Activated T-helper 2 cell treated with anti-CD3 and anti-CD28 coated beads, Interferon-gamma antibody, Interleukin-2, Interleukin-4, amounts not matched to agents 10 μg/mL and 5 μg/mL and 100 μg/mL, durations not matched to agents 14 hours and 24 hours and 36 hours (primary cell): ENCODE measurements at regions not wholly inside any gene's neighbourhood (a gene's known extent, or its start where the extent isn't known, plus 50 kb on each side); places are given as distances from the start of the nearest gene placed in this dataset.
"Not testable (repeated sequence)": the region's sequence is repeated elsewhere in the genome, so short reads cannot be mapped to it uniquely, and the experiment has no call there.

Source experiments
- DNase-seq: peaks from one replicate; pipeline ENCODE4 v3.0.0; 2021; ENCODE audit warnings: low spot score
- H3K27ac Mint-ChIP-seq: one replicate; pipeline ENCODE4 v1.8.0; 2021; ENCODE audit warnings: mixed read lengths
- H3K27me3 Mint-ChIP-seq: one replicate; pipeline ENCODE4 v1.8.0; 2021; ENCODE audit warnings: low read depth, mixed read lengths
- H3K36me3 Mint-ChIP-seq: one replicate; pipeline ENCODE4 v1.8.0; 2021; ENCODE audit warnings: low read depth, mixed read lengths
- H3K4me1 Mint-ChIP-seq: one replicate; pipeline ENCODE4 v1.8.0; 2021; ENCODE audit warnings: low read depth, mixed read lengths
- H3K4me3 Mint-ChIP-seq: one replicate; pipeline ENCODE4 v1.8.0; 2021; ENCODE audit warnings: low read depth, mild to moderate bottlenecking, moderate library complexity, mixed read lengths
- H3K9me3 Mint-ChIP-seq: one replicate; pipeline ENCODE4 v1.8.0; 2021; ENCODE audit warnings: mixed read lengths
- intact Hi-C: fragments of 100-400 bp; cut with micrococcal nuclease; formaldehyde crosslinking; loops from one replicate; pipeline ENCODE4 v1.15.1; 2023

DNA sequence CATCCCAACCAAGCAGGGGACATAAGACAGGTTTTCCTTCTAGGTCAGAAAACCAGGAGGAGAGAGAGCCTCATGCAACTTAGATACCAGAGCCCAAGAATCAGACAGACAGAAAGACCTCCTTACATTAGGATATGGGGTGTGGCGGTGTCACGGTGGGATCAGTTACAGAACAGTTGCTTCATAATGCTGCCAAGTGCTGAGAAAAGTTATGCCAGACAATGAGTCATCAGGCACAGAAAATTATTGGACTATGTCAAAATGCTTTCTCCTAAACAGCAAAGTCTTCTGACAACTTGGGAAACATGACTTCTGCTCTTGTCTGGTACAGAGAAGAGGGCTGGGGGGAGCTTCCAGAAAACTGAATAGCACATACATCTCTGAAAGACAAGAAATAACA lies 1120.2 kb upstream of the TMPRSS15 start:
- intact Hi-C loops, result no loop called here
- Mint-ChIP-seq H3K9me3 (peaks cover 46% of the 10 kb centered on the region), H3K4me1 (no peaks in the 10 kb centered on the region), H3K4me3 (no peak overlapping the region), H3K36me3 (no peaks in the 10 kb centered on the region), H3K27me3 (no peaks in the 10 kb centered on the region), H3K27ac (no peak overlapping the region)
- DNase-seq, result no peak

DNA sequence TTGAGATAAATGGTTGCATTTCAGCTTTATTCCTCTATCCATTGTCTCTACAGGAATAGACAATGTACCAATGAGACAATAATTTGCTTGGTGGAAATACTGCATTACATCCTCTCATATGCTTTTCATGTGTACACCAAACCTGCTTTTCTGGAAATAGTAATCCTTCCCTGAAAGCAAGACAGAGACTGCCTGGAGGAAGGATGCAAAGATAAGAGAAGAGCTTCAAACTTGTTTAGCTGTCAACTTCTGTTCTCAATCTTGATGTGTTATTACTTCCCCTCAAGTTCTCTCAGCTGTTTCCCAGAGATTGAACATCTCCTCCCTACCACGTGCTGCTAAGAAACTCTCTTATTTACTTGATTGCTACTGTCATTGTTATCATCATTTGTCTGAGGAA lies 1125.4 kb upstream of the TMPRSS15 start:
- Mint-ChIP-seq H3K27me3 (no peaks in the 10 kb centered on the region), H3K36me3 (no peaks in the 10 kb centered on the region), H3K4me3 (no peak overlapping the region), H3K9me3 (peaks cover 27% of the 10 kb centered on the region), H3K27ac (no peak overlapping the region), H3K4me1 (no peaks in the 10 kb centered on the region)
- intact Hi-C loops, result no loop called here
- no peak for DNase-seq

DNA sequence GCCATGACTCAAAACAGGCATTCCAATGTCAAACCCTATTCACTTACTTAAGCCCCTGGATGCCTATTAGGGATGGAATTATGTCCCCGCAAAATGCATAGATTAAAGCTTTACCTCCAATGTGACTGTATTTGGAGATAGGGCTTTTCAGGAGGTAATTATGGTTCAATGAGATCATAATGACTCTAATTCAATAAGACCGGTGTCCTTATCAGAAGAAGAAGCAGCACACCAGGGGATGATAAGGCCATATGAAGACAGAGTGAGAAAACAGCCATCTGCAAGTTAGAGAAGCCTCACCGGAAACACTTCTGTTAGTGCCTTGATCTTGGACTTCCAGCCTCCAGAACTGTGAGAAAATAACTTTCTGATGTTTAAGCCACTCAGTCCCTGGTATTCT lies 1131.8 kb upstream of the TMPRSS15 start:
- Mint-ChIP-seq H3K9me3 (peaks cover 33% of the 10 kb centered on the region), H3K27me3 (no peaks in the 10 kb centered on the region), H3K36me3 (no peaks in the 10 kb centered on the region), H3K4me1 (no peaks in the 10 kb centered on the region), H3K4me3 (no peak overlapping the region), H3K27ac (no peak overlapping the region)
- DNase-seq, result no peak
- intact Hi-C loops, result no loop called here

DNA sequence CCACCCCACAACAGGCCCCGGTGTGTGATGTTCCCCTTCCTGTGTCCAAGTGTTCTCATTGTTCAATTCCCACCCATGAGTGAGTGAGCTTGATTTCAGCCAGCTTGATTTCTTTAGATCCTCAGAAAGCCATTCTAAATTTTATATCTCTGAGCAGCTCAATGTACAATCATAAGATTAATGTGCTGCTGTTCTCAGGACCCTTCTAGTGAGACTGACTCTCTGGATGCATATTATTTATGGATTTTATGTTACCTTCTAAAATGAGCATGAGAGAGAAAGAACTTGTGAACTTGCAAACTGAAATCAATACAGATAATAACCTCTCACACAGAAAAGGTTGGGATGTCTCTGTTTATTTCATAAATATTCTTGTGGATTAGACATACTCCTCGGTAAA lies 1133.5 kb upstream of the TMPRSS15 start:
- Mint-ChIP-seq H3K4me1 (no peaks in the 10 kb centered on the region), H3K27ac (no peak overlapping the region), H3K36me3 (no peaks in the 10 kb centered on the region), H3K4me3 (no peak overlapping the region), H3K27me3 (no peaks in the 10 kb centered on the region), H3K9me3 (peaks cover 41% of the 10 kb centered on the region)
- no peak for DNase-seq
- intact Hi-C loops, result no loop called here

DNA sequence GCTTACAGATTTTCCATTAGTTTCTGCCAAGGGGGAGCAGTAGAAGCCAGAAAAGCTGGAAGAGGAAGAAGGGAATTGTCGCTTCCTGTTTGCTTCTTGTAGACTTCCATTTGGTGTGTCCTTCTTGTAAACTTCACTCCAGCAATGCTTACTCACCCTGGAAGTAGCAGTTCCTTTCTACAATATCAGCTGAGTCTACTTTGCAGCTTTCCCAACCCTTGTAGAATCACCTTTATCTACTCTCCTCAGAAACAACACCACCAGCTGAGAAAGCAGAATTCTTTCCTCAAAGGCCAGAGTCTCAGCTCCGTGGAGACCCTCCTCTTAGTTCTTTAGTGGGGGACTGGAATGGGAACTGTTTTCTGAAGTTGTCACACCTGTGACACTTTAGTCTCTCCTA lies 1136.7 kb upstream of the TMPRSS15 start:
- Mint-ChIP-seq H3K9me3 (peaks cover 63% of the 10 kb centered on the region), H3K27me3 (no peaks in the 10 kb centered on the region), H3K4me3 (no peak overlapping the region), H3K4me1 (no peaks in the 10 kb centered on the region), H3K27ac (no peak overlapping the region), H3K36me3 (no peaks in the 10 kb centered on the region)
- intact Hi-C loops, result no loop called here
- DNase-seq, result no peak

DNA sequence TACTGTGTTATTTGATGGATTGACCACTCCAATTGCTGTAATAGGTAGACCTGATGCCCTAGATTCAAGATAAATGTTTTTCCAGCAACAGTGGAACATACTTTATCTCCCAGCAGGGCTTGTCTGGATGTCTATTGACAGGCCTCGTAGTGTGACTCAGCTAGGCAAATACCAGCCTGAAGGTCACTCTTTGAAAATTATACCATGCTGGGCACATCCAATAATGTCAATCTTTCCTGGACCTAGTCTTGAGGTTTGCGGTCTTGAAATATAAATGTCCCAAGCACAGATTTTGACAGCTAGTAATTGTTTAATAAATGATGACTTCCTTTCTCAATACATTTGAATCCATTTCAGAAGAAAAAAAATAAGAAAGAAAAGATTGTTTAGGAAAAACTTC lies 1138.0 kb upstream of the TMPRSS15 start:
- Mint-ChIP-seq H3K27me3 (no peaks in the 10 kb centered on the region), H3K36me3 (no peaks in the 10 kb centered on the region), H3K9me3 (peaks cover 60% of the 10 kb centered on the region), H3K27ac (no peak overlapping the region), H3K4me3 (no peak overlapping the region), H3K4me1 (no peaks in the 10 kb centered on the region)
- intact Hi-C loops, result no loop called here
- no peak for DNase-seq

DNA sequence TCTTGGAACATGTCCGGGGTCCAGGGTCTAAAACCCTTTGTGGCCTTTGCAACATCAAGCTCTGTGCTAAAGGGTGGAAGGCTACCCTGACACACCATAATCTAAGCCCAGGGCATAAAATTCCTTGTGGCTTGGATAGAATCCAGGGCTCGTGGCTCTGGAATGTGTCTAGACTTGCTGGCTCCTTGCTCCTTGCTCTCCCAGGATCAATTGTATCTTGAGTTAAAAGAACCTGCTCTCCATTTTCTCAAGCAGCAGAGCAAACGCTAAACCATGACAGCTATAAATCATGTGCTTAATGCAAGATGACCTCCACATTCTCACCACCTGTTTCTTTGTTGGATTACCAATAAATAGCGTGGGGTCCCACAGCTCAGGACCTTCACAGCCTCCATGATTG lies 1140.9 kb upstream of the TMPRSS15 start:
- H3K27ac Mint-ChIP-seq, H3K4me1 Mint-ChIP-seq, H3K27me3 Mint-ChIP-seq, H3K4me3 Mint-ChIP-seq, intact Hi-C loops, H3K36me3 Mint-ChIP-seq, DNase-seq: not testable (repeated sequence)
- peaks cover 65% of the 10 kb centered on the region for H3K9me3 Mint-ChIP-seq

DNA sequence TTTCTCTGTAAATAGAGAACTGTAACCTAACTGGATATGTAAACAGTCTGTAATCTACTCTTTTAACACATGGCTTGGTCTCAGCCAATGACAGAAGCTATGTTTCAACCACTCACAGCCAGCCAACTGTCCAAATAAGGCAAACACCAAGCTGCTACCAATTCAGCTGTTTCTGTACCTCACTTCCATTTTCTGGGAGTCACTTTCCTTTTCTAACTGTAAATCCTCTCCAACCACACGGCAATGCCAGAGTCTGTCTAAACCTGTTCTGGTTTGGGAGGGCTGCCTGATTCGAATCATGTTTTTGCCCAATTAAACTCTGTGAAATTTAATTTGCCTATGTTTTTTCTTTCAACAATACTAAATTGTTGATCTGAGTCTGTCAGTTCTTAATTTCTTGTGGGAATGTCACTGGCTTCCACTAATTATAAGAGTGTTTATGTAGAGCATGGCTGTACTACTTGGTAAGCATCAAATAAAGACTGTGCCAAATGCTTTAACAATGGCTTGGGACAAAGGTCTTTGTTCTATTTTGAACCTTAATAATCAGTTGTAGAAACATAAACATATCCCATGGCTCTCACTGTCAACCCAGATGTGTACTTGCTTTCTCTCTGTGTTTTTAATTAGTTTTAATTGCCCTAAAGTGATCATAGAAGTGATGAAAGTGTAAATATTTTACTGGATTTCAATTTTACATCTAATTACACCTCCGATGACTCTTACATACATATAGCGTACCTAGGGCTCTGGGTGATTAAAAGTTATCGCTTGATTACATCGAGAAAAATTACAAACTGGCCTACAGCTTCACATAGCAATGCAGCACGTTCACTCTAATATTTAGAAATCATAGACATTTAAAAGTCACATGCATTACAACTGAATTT lies 1144.6 kb upstream of the TMPRSS15 start:
- Mint-ChIP-seq H3K4me1 (no peaks in the 10 kb centered on the region), H3K9me3 (peaks cover 57% of the 10 kb centered on the region), H3K27ac (no peak overlapping the region), H3K27me3 (no peaks in the 10 kb centered on the region), H3K36me3 (no peaks in the 10 kb centered on the region), H3K4me3 (no peak overlapping the region)
- intact Hi-C loops, result no loop called here
- DNase-seq, result no peak

DNA sequence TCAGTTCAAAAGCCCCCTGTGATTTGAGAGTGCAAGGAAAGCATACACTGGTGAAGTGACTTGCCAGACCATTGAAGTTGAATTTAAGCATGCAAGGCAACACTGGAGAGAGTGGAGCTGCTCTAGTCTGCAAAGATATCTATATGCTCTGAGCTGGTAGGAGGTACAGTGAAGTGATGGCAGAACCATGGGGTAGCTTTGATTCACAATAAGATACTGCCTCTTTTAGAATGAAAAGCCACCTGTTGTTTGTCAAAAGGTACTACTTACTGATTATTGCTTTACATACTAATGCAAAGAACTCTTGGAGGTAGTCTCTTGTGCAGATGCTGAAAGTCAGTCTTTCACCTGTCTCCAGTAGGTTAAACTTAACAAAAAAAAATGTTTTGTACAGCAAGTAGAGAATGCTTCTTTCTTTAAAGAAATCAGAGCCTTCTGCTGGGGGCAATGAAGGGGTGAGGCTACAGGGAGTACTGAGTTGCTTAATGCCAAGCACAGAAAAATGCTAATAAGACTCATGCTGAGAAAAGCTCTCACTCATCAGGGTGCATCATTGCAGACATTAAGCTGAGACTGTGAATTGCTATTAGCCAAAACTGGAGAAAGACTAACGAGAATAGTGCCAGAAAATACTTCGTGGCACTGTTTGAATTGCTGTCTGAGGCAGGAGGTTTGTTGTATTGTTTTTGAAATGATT lies 1150.5 kb upstream of the TMPRSS15 start:
- DNase-seq, result no peak
- Mint-ChIP-seq H3K36me3 (no peaks in the 10 kb centered on the region), H3K4me1 (no peaks in the 10 kb centered on the region), H3K27me3 (no peaks in the 10 kb centered on the region), H3K27ac (no peak overlapping the region), H3K9me3 (peaks cover 39% of the 10 kb centered on the region), H3K4me3 (no peak overlapping the region)
- intact Hi-C loops, result no loop called here

DNA sequence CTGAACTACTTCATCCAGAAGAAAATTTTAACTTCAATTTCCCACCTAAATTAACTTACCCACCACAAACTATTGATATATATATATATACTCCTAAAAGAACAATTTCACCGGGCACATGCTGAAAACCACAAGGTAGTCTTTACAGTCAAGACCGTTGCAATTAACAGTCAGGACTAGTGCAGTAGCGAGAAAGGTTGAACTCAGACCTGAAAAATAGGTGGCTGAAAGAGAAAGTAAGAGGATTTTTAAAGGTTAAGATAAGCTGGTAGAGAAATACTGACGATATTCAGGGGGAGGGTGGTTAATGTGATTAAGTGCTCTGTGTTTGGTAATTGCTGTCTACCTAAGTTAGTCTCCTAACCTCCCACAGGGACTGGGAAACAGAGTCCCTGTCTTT lies 1153.5 kb upstream of the TMPRSS15 start:
- intact Hi-C loops, result no loop called here
- H3K9me3 Mint-ChIP-seq, result peaks cover 40% of the 10 kb centered on the region
- H3K27ac Mint-ChIP-seq, result no peak overlapping the region
- DNase-seq, result no peak
- no peak overlapping the region for H3K4me3 Mint-ChIP-seq
- no peaks in the 10 kb centered on the region for H3K36me3 Mint-ChIP-seq
- no peaks in the 10 kb centered on the region for H3K27me3 Mint-ChIP-seq
- H3K4me1 Mint-ChIP-seq, result no peaks in the 10 kb centered on the region

DNA sequence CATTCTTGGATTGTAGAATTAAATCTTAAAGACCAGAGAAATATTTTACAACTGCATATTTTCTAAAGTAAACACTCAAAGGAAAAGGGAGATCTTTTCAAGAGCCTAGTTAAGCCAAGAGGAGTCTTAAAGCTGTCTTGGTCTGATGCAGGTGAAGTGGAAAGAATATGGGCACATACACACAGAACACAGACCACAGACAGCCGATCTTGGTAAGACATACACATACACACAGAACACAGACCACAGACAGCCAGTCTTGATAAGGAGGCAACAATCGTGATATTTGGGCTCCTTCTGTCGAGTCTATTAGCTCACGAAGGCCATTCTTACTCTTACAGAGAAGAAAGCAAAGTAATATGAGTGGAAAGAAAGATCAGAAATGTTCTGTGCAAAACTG lies 1153.9 kb upstream of the TMPRSS15 start:
- H3K36me3 Mint-ChIP-seq, result no peaks in the 10 kb centered on the region
- H3K27ac Mint-ChIP-seq, result no peak overlapping the region
- intact Hi-C loops, result no loop called here
- H3K4me1 Mint-ChIP-seq, result no peaks in the 10 kb centered on the region
- H3K9me3 Mint-ChIP-seq, result peaks cover 44% of the 10 kb centered on the region
- H3K4me3 Mint-ChIP-seq, result no peak overlapping the region
- no peak for DNase-seq
- H3K27me3 Mint-ChIP-seq, result no peaks in the 10 kb centered on the region

DNA sequence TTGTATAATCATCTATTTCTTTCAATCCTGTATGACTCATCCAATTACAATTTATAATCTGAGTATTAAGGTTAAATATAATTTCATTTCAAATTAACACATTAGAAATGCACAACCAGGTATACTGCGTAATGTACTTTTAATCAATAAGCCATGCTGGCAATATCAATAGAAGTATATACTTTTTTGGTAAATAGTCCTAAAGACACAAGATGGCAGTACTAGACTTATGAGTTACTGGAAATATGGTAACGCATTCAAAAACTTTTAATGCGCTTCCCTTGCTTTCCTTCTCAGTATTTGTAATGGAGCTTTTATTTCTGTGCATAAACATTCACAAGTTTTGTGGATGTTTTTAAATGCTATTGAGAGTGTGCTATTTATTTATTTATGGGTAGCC lies 1162.0 kb upstream of the TMPRSS15 start:
- H3K27ac Mint-ChIP-seq, result no peak overlapping the region
- intact Hi-C loops, result no loop called here
- no peak for DNase-seq
- no peaks in the 10 kb centered on the region for H3K27me3 Mint-ChIP-seq
- no peak overlapping the region for H3K4me3 Mint-ChIP-seq
- no peaks in the 10 kb centered on the region for H3K4me1 Mint-ChIP-seq
- H3K36me3 Mint-ChIP-seq, result no peaks in the 10 kb centered on the region
- peaks cover 40% of the 10 kb centered on the region for H3K9me3 Mint-ChIP-seq

DNA sequence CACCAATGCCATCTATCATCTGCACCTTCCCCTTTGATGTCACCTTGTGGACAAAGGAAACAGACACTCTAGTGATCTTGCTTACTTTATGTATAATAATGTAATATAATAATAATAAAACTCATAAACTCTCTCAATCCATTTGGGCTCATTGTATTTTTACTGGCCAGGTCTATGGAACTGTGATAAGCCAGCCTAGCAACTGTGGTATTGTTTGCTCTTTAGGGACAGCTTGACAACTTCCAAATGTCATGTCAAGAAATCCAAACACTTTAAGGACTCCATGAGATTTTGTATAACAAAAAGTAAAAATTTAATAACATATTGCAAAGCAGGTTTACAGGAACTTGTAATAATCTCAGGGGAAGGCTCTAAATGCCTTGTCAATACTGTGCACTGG lies 1163.4 kb upstream of the TMPRSS15 start:
- Mint-ChIP-seq H3K4me3 (no peak overlapping the region), H3K4me1 (no peaks in the 10 kb centered on the region), H3K27me3 (no peaks in the 10 kb centered on the region), H3K27ac (no peak overlapping the region), H3K36me3 (no peaks in the 10 kb centered on the region), H3K9me3 (peaks cover 40% of the 10 kb centered on the region)
- intact Hi-C loops, result no loop called here
- DNase-seq, result no peak
